SK-N-SH (cell line): ENCODE measurements at regions not wholly inside any gene's neighbourhood (a gene's known extent, or its start where the extent isn't known, plus 50 kb on each side); places are given as distances from the start of the nearest gene placed in this dataset.
A peak's percentile ranks its signal among the peaks of the same experiment; 100 is the strongest.

Source experiments
- CTCF ChIA-PET: fragments of 300-600, 350-600 bp; formaldehyde crosslinking; extraction: SDS; loops from one replicate; lab custom pipeline; 2021; lab: Yijun Ruan, JAX
- POLR2A ChIA-PET: fragments of 350-600 bp; sonication (Branson Sonifier 250); formaldehyde crosslinking; extraction: SDS; loops from one replicate; lab custom pipeline; 2020; ENCODE audit warnings: antibody characterized with exemption, inconsistent platforms; lab: Yijun Ruan, JAX
- DNase-seq: peaks from one replicate; pipeline ENCODE4 v3.0.0; 2012
- H2AFZ ChIP-seq: fragments of 200-600 bp; sonication (generic); 2 replicates; pipeline ENCODE4 v1.8.1; 2016; ENCODE audit warnings: antibody characterized with exemption, mild to moderate bottlenecking, low read depth
- H3F3A ChIP-seq: fragments of 200-600 bp; sonication (generic); replicated peaks from 2 replicates; pipeline ENCODE3; 2016; ENCODE audit warnings: antibody characterized with exemption, mild to moderate bottlenecking; ENCODE audit not compliant: insufficient read depth
- H3K27ac ChIP-seq, 2 experiments: fragments of 200-500 bp in 1 of 2; fragments of 200-600 bp in 1 of 2; sonication (Bioruptor generic) in 1 of 2; sonication (generic), shearing (Covaris generic) in 1 of 2; 2 replicates each; pipeline versions ENCODE4 v1.5.1 to v1.6.1; 2014 to 2016; ENCODE audit warnings: low read depth in 2 of 2, inconsistent platforms in 1 of 2, low read length in 1 of 2, mild to moderate bottlenecking in 1 of 2, mixed read lengths in 1 of 2
- H3K27me3 ChIP-seq: fragments of 200-600 bp; sonication (generic), shearing (Covaris generic); 2 replicates; pipeline ENCODE4 v1.6.1; 2016; ENCODE audit warnings: mixed run types; ENCODE audit not compliant: insufficient read depth
- H3K36me3 ChIP-seq, 2 experiments: fragments of 200-500 bp in 1 of 2; fragments of 200-600 bp in 1 of 2; sonication (Bioruptor generic) in 1 of 2; sonication (generic) in 1 of 2; replicated peaks in 1 of 2; 2 replicates each; pipeline versions ENCODE3 to v1.5.1; 2014 to 2016; ENCODE audit warnings: low read length in 1 of 2, mild to moderate bottlenecking in 1 of 2; ENCODE audit not compliant: insufficient read depth in 2 of 2, control insufficient read depth in 1 of 2
- H3K4me1 ChIP-seq, 2 experiments: fragments of 200-500 bp in 1 of 2; fragments of 200-600 bp in 1 of 2; sonication (Bioruptor generic) in 1 of 2; sonication (generic), shearing (Covaris generic) in 1 of 2; 2 replicates each; pipeline versions ENCODE4 v1.5.1 to v1.6.1; 2014 to 2016; ENCODE audit warnings: low read depth in 1 of 2, low read length in 1 of 2, mixed run types in 1 of 2; ENCODE audit not compliant: insufficient read depth in 2 of 2, control insufficient read depth in 1 of 2
- H3K4me2 ChIP-seq: fragments of 200-600 bp; sonication (generic), shearing (Covaris generic); 2 replicates; pipeline ENCODE4 v1.6.1; 2017; ENCODE audit warnings: mixed run types
- H3K4me3 ChIP-seq, 2 experiments: fragments of 200-500 bp in 1 of 2; fragments of 200-600 bp in 1 of 2; sonication (Bioruptor generic) in 1 of 2; sonication (generic), shearing (Covaris generic) in 1 of 2; 2 replicates each; pipeline versions ENCODE4 v1.5.1 to v1.8.1; 2014 to 2016; ENCODE audit warnings: low read depth in 2 of 2, inconsistent platforms in 1 of 2, low read length in 1 of 2, mild to moderate bottlenecking in 1 of 2, mixed read lengths in 1 of 2, moderate library complexity in 1 of 2
- H3K79me2 ChIP-seq: fragments of 200-600 bp; sonication (generic); 2 replicates; pipeline ENCODE4 v1.8.1; 2017; ENCODE audit warnings: mild to moderate bottlenecking; ENCODE audit not compliant: insufficient read depth
- H3K9ac ChIP-seq: fragments of 200-600 bp; sonication (generic); 2 replicates; pipeline ENCODE4 v1.6.1; 2017; ENCODE audit warnings: mixed run types
- H3K9me2 ChIP-seq: fragments of 200-600 bp; sonication (generic); 2 replicates; pipeline ENCODE4 v1.6.1; 2017; ENCODE audit warnings: mixed run types
- H3K9me3 ChIP-seq: fragments of 200-600 bp; sonication (generic); 2 replicates; pipeline ENCODE4 v1.6.1; 2017; ENCODE audit warnings: mixed run types, mild to moderate bottlenecking, moderate library complexity
- H4K20me1 ChIP-seq: fragments of 200-600 bp; sonication (generic); 2 replicates; pipeline ENCODE4 v1.6.1; 2017; ENCODE audit warnings: mild to moderate bottlenecking, mixed run types; ENCODE audit not compliant: insufficient read depth
- EP300 ChIP-seq, 2 experiments: IDR thresholded peaks; 2 replicates each; pipeline versions ENCODE4 v1.4.0 to v1.6.1; 2012; ENCODE audit warnings: borderline replicate concordance in 1 of 2, low read depth in 1 of 2, low read length in 1 of 2
- EZH2phosphoT487 ChIP-seq: fragments of 200-600 bp; sonication (generic); IDR thresholded peaks from 2 replicates; pipeline ENCODE4 v1.6.1; 2017; ENCODE audit warnings: low read depth, mixed run types, mild to moderate bottlenecking, antibody characterized with exemption, moderate library complexity, borderline replicate concordance
- FOSL2 ChIP-seq: IDR thresholded peaks from 2 replicates; pipeline ENCODE4 v1.4.0; 2012; ENCODE audit warnings: low read depth, mild to moderate bottlenecking, moderate library complexity, borderline replicate concordance
- GABPA ChIP-seq: IDR thresholded peaks from 2 replicates; pipeline ENCODE4 v1.4.0; 2012; ENCODE audit warnings: low read depth, mild to moderate bottlenecking
- IRF3 ChIP-seq: fragments of 150-350 bp; IDR thresholded peaks from 2 replicates; pipeline ENCODE4 v1.6.1; 2016; ENCODE audit warnings: mild to moderate bottlenecking, low read depth, low read length
- JUND ChIP-seq: IDR thresholded peaks from 2 replicates; pipeline ENCODE4 v1.4.0; 2012
- MAX ChIP-seq: IDR thresholded peaks from 2 replicates; pipeline ENCODE4 v1.4.0; 2012; ENCODE audit warnings: low read depth
- MXI1 ChIP-seq: IDR thresholded peaks from 2 replicates; pipeline ENCODE4 v1.6.1; 2012; ENCODE audit warnings: mild to moderate bottlenecking, low read depth, low read length, improper control_type of control experiment
- PBX3 ChIP-seq: IDR thresholded peaks from 2 replicates; pipeline ENCODE4; 2012
- POLR2AphosphoS5 ChIP-seq: IDR thresholded peaks from 2 replicates; pipeline ENCODE4 v1.6.1; 2012; ENCODE audit warnings: low read depth, low read length
- RAD21 ChIP-seq: IDR thresholded peaks from 2 replicates; pipeline ENCODE4 v1.6.1; 2012; ENCODE audit warnings: mild to moderate bottlenecking, low read length
- RCOR1 ChIP-seq: fragments of 150-350 bp; IDR thresholded peaks from 2 replicates; pipeline ENCODE4 v1.6.1; 2017; ENCODE audit warnings: antibody characterized with exemption, low read length
- TCF12 ChIP-seq: IDR thresholded peaks from 2 replicates; pipeline ENCODE4 v1.4.0; 2012
- USF1 ChIP-seq: IDR thresholded peaks from 2 replicates; pipeline ENCODE4 v1.4.0; 2012; ENCODE audit warnings: low read depth, borderline replicate concordance
- YY1 ChIP-seq: IDR thresholded peaks from 2 replicates; pipeline ENCODE4 v1.4.0; 2012; ENCODE audit warnings: low read depth, mild to moderate bottlenecking
- ZBTB33 ChIP-seq: IDR thresholded peaks from 2 replicates; pipeline ENCODE4 v1.4.0; 2012; ENCODE audit warnings: low read depth, borderline replicate concordance
- WGBS: methylation state at CpG from one replicate; pipeline ENCODE4 v1.1.6; 2017; ENCODE audit warnings: low lambda C conversion rate; 5-methylcytosine and 5-hydroxymethylcytosine counted together

GRCh38 chr2:146587291-146587713 is 1257.5 kb upstream of the ACVR2A start:
- 69% methylated on average over 31 of the region's 38 CpGs for WGBS
- TF ChIP-seq IRF3: no peak
- Histone ChIP-seq H3K9ac (no peak overlapping the region), H3K36me3 (no peaks in the 10 kb centered on the region), H3F3A (peaks cover 5% of the 10 kb centered on the region), H3K4me2 (no peak overlapping the region), H3K79me2 (no peaks in the 10 kb centered on the region), H2AFZ (no peak overlapping the region), H3K27me3 (no peaks in the 10 kb centered on the region; the same call in 1 of the 2 replicates), H3K4me1 (no peaks in the 10 kb centered on the region), H3K9me2 (no peaks in the 10 kb centered on the region), H3K9me3 (no peaks in the 10 kb centered on the region), H4K20me1 (no peaks in the 10 kb centered on the region), H3K4me3 (no peak overlapping the region), H3K27ac (no peak overlapping the region)
- CTCF ChIA-PET: no interaction called here
- DNase-seq: peak; percentile 4
- POLR2A ChIA-PET: no interaction called here

GRCh38 chr2:146584316-146584715 is 1260.5 kb upstream of the ACVR2A start:
- no peak overlapping the region for H3K4me2 ChIP-seq
- TF ChIP-seq JUND (no peak), POLR2AphosphoS5 (no peak), TCF12 (no peak), GABPA (no peak)
- ChIA-PET POLR2A (no interaction called here), CTCF (no interaction called here)
- no peaks in the 10 kb centered on the region for H3K79me2 ChIP-seq
- H4K20me1 ChIP-seq: no peaks in the 10 kb centered on the region
- H3K9me2 ChIP-seq: no peaks in the 10 kb centered on the region
- H3K27me3 ChIP-seq: no peaks in the 10 kb centered on the region
- H3K9me3 ChIP-seq: no peaks in the 10 kb centered on the region
- no peak overlapping the region for H2AFZ ChIP-seq
- no peak overlapping the region for H3K9ac ChIP-seq
- 65% methylated on average over 2 of the region's 2 CpGs for WGBS
- H3K36me3 ChIP-seq: no peaks in the 10 kb centered on the region
- H3K27ac ChIP-seq: no peak overlapping the region
- DNase-seq: no peak
- H3K4me1 ChIP-seq: peaks cover 0 to 6% of the 10 kb centered on the region in 2 experiments; a peak in 2 of 4 replicates
- no peak overlapping the region for H3K4me3 ChIP-seq
- H3F3A ChIP-seq: peaks cover 9% of the 10 kb centered on the region

GRCh38 chr2:146579147-146579930 is 1265.5 kb upstream of the ACVR2A start:
- POLR2A ChIA-PET: no interaction called here
- CTCF ChIA-PET: interaction anchor here (0.6 to 1.6 kb wide), 2 partner anchors 9 to 1435 kb away, joined by 3 read pairs; no protein-coding TSS in a partner anchor
- no peak for TF ChIP-seq YY1
- no peak for TF ChIP-seq RCOR1
- TF ChIP-seq ZBTB33: no peak
- TF ChIP-seq EZH2phosphoT487: no peak
- TF ChIP-seq GABPA: no peak
- peak; percentile 62 for TF ChIP-seq JUND
- TF ChIP-seq MXI1: no peak
- TF ChIP-seq USF1: no peak
- peak in 1 of 2 experiments; percentile 22; a peak in 1 of 4 replicates for TF ChIP-seq EP300 (IDR thresholded peaks at IDR 0.05; ENCODE audit: borderline replicate concordance in 1 of 2, low read depth in 1 of 2, low read length in 1 of 2)
- TF ChIP-seq FOSL2: peak; percentile 66; the same call in 1 of the 2 replicates
- no peak for TF ChIP-seq MAX
- TF ChIP-seq RAD21: no peak
- peak; percentile 69 for TF ChIP-seq PBX3

More at GRCh38 chr2:146579147-146579930, 1265.5 kb upstream of the ACVR2A start:
- peak overlapping the region; percentile 35 to 43; a peak in 3 of 4 replicates for H3K27ac ChIP-seq
- DNase-seq: no peak
- H3K9ac ChIP-seq: no peak overlapping the region
- H3K9me3 ChIP-seq: no peaks in the 10 kb centered on the region
- no peaks in the 10 kb centered on the region for H4K20me1 ChIP-seq
- no peaks in the 10 kb centered on the region for H3K79me2 ChIP-seq
- H3K4me1 ChIP-seq: peaks cover 0 to 17% of the 10 kb centered on the region in 2 experiments; a peak in 2 of 4 replicates
- H3K4me2 ChIP-seq: peak overlapping the region; percentile 34; the same call in 1 of the 2 replicates
- no peaks in the 10 kb centered on the region for H3K27me3 ChIP-seq
- H3K9me2 ChIP-seq: no peaks in the 10 kb centered on the region
- H2AFZ ChIP-seq: peak overlapping the region; percentile 49; the same call in 1 of the 2 replicates
- WGBS: 3% methylated on average over 1 of the region's 1 CpG
- H3K4me3 ChIP-seq: no peak overlapping the region
- peaks cover 22% of the 10 kb centered on the region for H3F3A ChIP-seq
- H3K36me3 ChIP-seq: no peaks in the 10 kb centered on the region
